ENCODE measurements at regions not wholly inside any gene's neighbourhood (a gene's known extent, or its start where the extent isn't known, plus 50 kb on each side); places are given as distances from the start of the nearest gene placed in this dataset.

- Histone ChIP-seq H3K4me3 (ENCODE audit: low read depth, low read length) (no peak overlapping the region), H3K4me2 (ENCODE audit: low read length) (no peak overlapping the region), H3K79me2 (no peaks in the 10 kb centered on the region), H3K27ac (no peak overlapping the region), H3K36me3 (ENCODE audit: control insufficient read depth, insufficient read depth, low read length) (no peaks in the 10 kb centered on the region), H3K4me1 (no peaks in the 10 kb centered on the region), H2AFZ (no peak overlapping the region), H3K27me3 (ENCODE audit: control insufficient read depth, insufficient read depth, low read length) (no peaks in the 10 kb centered on the region), H3K9me3 (ENCODE audit: control insufficient read depth, low read length) (no peaks in the 10 kb centered on the region), H3K9ac (no peak overlapping the region)
- no peak for TF ChIP-seq CTCF (IDR thresholded peaks at IDR 0.05)
These were observed 107.2 kb downstream of the ZNF280B start for GRCh38 chr22:22401381-22401780.

GRCh38 chr22:22403306-22403705 is 105.2 kb downstream of the ZNF280B start:
- no peaks in the 10 kb centered on the region for H3K36me3 ChIP-seq (ENCODE audit: control insufficient read depth, insufficient read depth, low read length)
- H3K9me3 ChIP-seq (ENCODE audit: control insufficient read depth, low read length), result no peaks in the 10 kb centered on the region
- no peak overlapping the region for H3K9ac ChIP-seq
- no peak overlapping the region for H3K4me3 ChIP-seq (ENCODE audit: low read depth, low read length)
- H3K27ac ChIP-seq, result no peak overlapping the region
- H2AFZ ChIP-seq, result no peak overlapping the region
- H3K4me2 ChIP-seq (ENCODE audit: low read length), result no peak overlapping the region
- TF ChIP-seq CTCF (IDR thresholded peaks at IDR 0.05), result no peak
- no peaks in the 10 kb centered on the region for H3K27me3 ChIP-seq (ENCODE audit: control insufficient read depth, insufficient read depth, low read length)
- H3K79me2 ChIP-seq, result no peaks in the 10 kb centered on the region
- no peaks in the 10 kb centered on the region for H3K4me1 ChIP-seq

DNA sequence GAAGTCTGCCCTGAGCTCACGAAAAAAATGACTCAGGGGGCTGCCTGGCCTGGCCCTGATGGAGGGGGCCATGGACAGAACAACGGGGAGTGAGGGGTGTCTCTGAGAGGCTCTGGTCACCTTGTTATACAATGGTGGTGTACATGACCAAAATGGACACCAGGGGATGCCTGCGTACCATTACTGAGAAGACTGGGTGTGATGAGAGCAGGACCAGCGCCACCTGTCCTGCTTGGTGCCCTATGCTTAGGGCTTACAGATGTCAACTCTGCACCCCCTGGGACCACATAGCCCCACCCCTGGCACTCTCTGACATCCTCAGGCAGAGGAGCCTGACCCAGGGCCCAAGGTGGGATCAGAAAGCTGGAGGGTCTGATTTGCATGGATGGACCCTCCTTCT is 104.8 kb downstream of the ZNF280B start:
- Histone ChIP-seq H3K9me3 (ENCODE audit: control insufficient read depth, low read length) (no peaks in the 10 kb centered on the region), H3K4me1 (no peaks in the 10 kb centered on the region), H2AFZ (no peak overlapping the region), H3K36me3 (ENCODE audit: control insufficient read depth, insufficient read depth, low read length) (no peaks in the 10 kb centered on the region), H3K4me2 (ENCODE audit: low read length) (no peak overlapping the region), H3K79me2 (no peaks in the 10 kb centered on the region), H3K9ac (no peak overlapping the region), H3K27ac (no peak overlapping the region), H3K4me3 (ENCODE audit: low read depth, low read length) (no peak overlapping the region), H3K27me3 (ENCODE audit: control insufficient read depth, insufficient read depth, low read length) (no peaks in the 10 kb centered on the region)
- TF ChIP-seq CTCF (IDR thresholded peaks at IDR 0.05), result no peak

GRCh38 chr22:22404598-22405284 is 103.8 kb downstream of the ZNF280B start:
- no peaks in the 10 kb centered on the region for H3K27me3 ChIP-seq (ENCODE audit: control insufficient read depth, insufficient read depth, low read length)
- no peak overlapping the region for H3K27ac ChIP-seq
- H3K9me3 ChIP-seq (ENCODE audit: control insufficient read depth, low read length), result no peaks in the 10 kb centered on the region
- no peaks in the 10 kb centered on the region for H3K36me3 ChIP-seq (ENCODE audit: control insufficient read depth, insufficient read depth, low read length)
- no peak overlapping the region for H3K4me2 ChIP-seq (ENCODE audit: low read length)
- H3K4me3 ChIP-seq (ENCODE audit: low read depth, low read length), result no peak overlapping the region
- H3K4me1 ChIP-seq, result no peaks in the 10 kb centered on the region
- no peaks in the 10 kb centered on the region for H3K79me2 ChIP-seq
- H2AFZ ChIP-seq, result no peak overlapping the region
- no peak for TF ChIP-seq CTCF (IDR thresholded peaks at IDR 0.05)
- H3K9ac ChIP-seq, result no peak overlapping the region

DNA sequence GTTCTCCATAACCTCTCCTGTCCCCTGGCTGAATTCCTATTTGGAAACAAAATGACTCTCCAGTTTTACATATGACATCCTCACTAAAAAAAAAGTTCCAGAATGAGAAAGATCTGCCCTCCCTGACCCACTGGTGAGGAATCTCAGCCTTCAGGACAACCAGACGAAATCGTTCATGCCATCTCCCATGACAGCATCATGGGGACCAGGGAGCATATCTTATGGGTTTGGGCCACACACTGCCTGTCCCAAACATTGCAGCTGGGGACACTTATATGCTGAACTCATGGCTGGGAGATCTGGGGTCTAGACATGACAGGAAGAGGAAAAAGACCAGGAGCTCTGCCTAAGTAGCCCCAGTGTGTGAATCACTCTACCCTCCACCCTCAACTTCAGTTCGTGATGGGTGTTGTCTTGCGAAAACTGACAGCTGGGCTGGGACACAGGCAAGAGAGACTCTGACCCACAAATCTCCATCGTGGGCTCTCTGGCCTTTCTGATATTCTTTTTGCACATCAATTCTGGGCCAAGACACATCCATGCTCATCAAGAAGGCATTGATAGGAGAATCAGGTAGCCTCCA is 102.0 kb downstream of the ZNF280B start:
- no peak overlapping the region for H3K27ac ChIP-seq
- H3K79me2 ChIP-seq, result no peaks in the 10 kb centered on the region
- H3K27me3 ChIP-seq (ENCODE audit: control insufficient read depth, insufficient read depth, low read length), result no peaks in the 10 kb centered on the region
- H3K4me3 ChIP-seq (ENCODE audit: low read depth, low read length), result no peak overlapping the region
- no peak overlapping the region for H2AFZ ChIP-seq
- H3K4me2 ChIP-seq (ENCODE audit: low read length), result no peak overlapping the region
- no peak overlapping the region for H3K9ac ChIP-seq
- TF ChIP-seq CTCF (IDR thresholded peaks at IDR 0.05), result no peak
- H3K36me3 ChIP-seq (ENCODE audit: control insufficient read depth, insufficient read depth, low read length), result no peaks in the 10 kb centered on the region
- no peaks in the 10 kb centered on the region for H3K4me1 ChIP-seq
- H3K9me3 ChIP-seq (ENCODE audit: control insufficient read depth, low read length), result no peaks in the 10 kb centered on the region

All from parathyroid adenoma (tissue), 2 donors.